ENCODE measurements at regions not wholly inside any gene's neighbourhood (a gene's known extent, or its start where the extent isn't known, plus 50 kb on each side); places are given as distances from the start of the nearest gene placed in this dataset.

DNA sequence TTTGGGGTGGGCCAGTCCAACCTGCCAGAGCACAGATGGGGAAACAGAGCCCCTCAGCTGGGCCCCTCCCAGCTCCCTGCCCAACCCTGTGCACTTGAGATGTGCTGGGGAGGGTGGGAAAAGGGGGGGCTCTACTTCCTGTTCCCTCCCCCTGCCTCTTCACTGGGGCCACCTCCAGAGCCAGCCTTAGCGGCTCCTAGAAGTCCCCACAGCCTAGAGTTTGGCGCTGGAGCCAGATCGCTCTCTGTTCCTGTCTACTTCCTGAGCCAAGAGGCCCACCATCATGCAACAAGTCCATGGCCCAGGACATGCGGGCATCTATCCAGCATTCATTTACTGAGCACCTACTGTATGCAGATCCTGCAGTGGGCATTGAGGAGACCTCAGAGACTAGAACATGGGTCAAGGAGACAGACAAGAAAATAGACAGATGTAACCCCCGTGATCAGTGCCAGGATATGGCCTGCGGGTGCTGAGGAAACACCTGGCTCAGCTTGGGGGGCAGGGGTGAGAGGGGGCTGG lies 144.1 kb downstream of the SYF2 start:
- H3K36me3 ChIP-seq (ENCODE audit: insufficient read depth, low read length): no peaks in the 10 kb centered on the region
- no peak overlapping the region for H3K4me3 ChIP-seq (ENCODE audit: low read depth in 1 of 2, low read length in 2 of 2)
- peaks cover 0 to 4% of the 10 kb centered on the region in 2 donors for H3K27me3 ChIP-seq (ENCODE audit: control insufficient read depth in 1 of 2, insufficient read depth in 2 of 2, low read length in 2 of 2)
- no peaks in the 10 kb centered on the region for H3K4me1 ChIP-seq (ENCODE audit: insufficient read depth, low read length)
- H3K9me3 ChIP-seq (ENCODE audit: low read length): no peaks in the 10 kb centered on the region
- no peak overlapping the region for H3K9ac ChIP-seq (ENCODE audit: low read length)
- no peak overlapping the region for H3K27ac ChIP-seq (ENCODE audit: low read depth, low read length)

- Histone ChIP-seq H3K4me1 (ENCODE audit: insufficient read depth, low read length) (no peaks in the 10 kb centered on the region), H3K27ac (ENCODE audit: low read depth, low read length) (no peak overlapping the region), H3K9ac (ENCODE audit: low read length) (no peak overlapping the region), H3K36me3 (ENCODE audit: insufficient read depth, low read length) (no peaks in the 10 kb centered on the region), H3K9me3 (ENCODE audit: low read length) (no peaks in the 10 kb centered on the region), H3K27me3 (ENCODE audit: control insufficient read depth in 1 of 2, insufficient read depth in 2 of 2, low read length in 2 of 2) (peaks cover 0 to 4% of the 10 kb centered on the region in 2 donors), H3K4me3 (ENCODE audit: low read depth in 1 of 2, low read length in 2 of 2) (no peak overlapping the region)
These were observed 145.7 kb downstream of the SYF2 start for GRCh38 chr1:25086518-25087079.

- Histone ChIP-seq H3K9ac (ENCODE audit: low read length) (no peak overlapping the region), H3K4me1 (ENCODE audit: insufficient read depth, low read length) (no peaks in the 10 kb centered on the region), H3K36me3 (ENCODE audit: insufficient read depth, low read length) (no peaks in the 10 kb centered on the region), H3K9me3 (ENCODE audit: low read length) (no peaks in the 10 kb centered on the region), H3K27ac (ENCODE audit: low read depth, low read length) (no peak overlapping the region), H3K4me3 (ENCODE audit: low read depth in 1 of 2, low read length in 2 of 2) (no peak overlapping the region), H3K27me3 (ENCODE audit: control insufficient read depth in 1 of 2, insufficient read depth in 2 of 2, low read length in 2 of 2) (peaks cover 0 to 4% of the 10 kb centered on the region in 2 donors)
These were observed 147.9 kb downstream of the SYF2 start for GRCh38 chr1:25084407-25084806.

- no peaks in the 10 kb centered on the region for H3K9me3 ChIP-seq (ENCODE audit: low read length)
- no peak overlapping the region for H3K27ac ChIP-seq (ENCODE audit: low read depth, low read length)
- no peaks in the 10 kb centered on the region for H3K36me3 ChIP-seq (ENCODE audit: insufficient read depth, low read length)
- H3K9ac ChIP-seq (ENCODE audit: low read length): no peak overlapping the region
- H3K4me1 ChIP-seq (ENCODE audit: insufficient read depth, low read length): no peaks in the 10 kb centered on the region
- H3K4me3 ChIP-seq (ENCODE audit: low read depth in 1 of 2, low read length in 2 of 2): no peak overlapping the region
- peaks cover 0 to 4% of the 10 kb centered on the region in 2 donors for H3K27me3 ChIP-seq (ENCODE audit: control insufficient read depth in 1 of 2, insufficient read depth in 2 of 2, low read length in 2 of 2)
These were observed 148.6 kb downstream of the SYF2 start for GRCh38 chr1:25083481-25084345.

GRCh38 chr1:25082995-25083394 lies 149.3 kb downstream of the SYF2 start:
- Histone ChIP-seq H3K36me3 (ENCODE audit: insufficient read depth, low read length) (no peaks in the 10 kb centered on the region), H3K27ac (ENCODE audit: low read depth, low read length) (no peak overlapping the region), H3K9ac (ENCODE audit: low read length) (no peak overlapping the region), H3K4me1 (ENCODE audit: insufficient read depth, low read length) (no peaks in the 10 kb centered on the region), H3K9me3 (ENCODE audit: low read length) (no peaks in the 10 kb centered on the region), H3K27me3 (ENCODE audit: control insufficient read depth in 1 of 2, insufficient read depth in 2 of 2, low read length in 2 of 2) (no peaks in the 10 kb centered on the region), H3K4me3 (ENCODE audit: low read depth in 1 of 2, low read length in 2 of 2) (no peak overlapping the region)

DNA sequence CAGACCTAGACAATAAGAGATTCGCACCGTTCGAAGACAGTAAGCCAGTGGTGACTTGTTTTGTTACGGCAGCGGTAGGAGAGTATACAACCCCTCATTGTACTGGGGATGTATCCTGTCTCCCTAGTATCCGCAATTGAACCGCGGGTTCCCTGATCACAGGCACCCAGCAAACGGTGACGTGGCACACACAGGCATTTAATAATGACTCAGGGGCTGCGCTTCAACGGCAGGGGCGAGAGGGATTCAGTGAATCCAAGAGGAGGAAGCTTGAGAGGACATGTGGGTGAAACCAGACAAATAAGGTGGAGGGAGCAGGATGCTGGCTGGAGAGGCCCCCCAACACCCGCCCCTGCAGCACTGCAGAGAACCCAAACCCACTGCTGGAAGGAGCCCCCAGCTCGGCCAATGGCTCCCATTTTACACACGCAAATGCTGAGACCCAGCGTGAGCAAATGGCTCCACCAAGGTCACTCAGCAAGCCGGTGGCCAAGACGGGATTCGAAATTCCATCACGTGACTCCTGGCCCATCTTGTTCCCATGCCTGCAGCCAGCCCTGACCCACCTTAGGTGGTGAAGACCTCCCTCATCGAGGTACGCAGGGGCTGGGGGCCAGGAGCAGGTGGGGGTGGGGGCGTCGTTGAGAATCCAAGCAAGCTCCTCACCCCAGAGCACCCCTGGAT lies 149.9 kb downstream of the SYF2 start:
- H3K36me3 ChIP-seq (ENCODE audit: insufficient read depth, low read length): no peaks in the 10 kb centered on the region
- no peaks in the 10 kb centered on the region for H3K4me1 ChIP-seq (ENCODE audit: insufficient read depth, low read length)
- H3K4me3 ChIP-seq (ENCODE audit: low read depth in 1 of 2, low read length in 2 of 2): no peak overlapping the region
- H3K9ac ChIP-seq (ENCODE audit: low read length): no peak overlapping the region
- H3K27me3 ChIP-seq (ENCODE audit: control insufficient read depth in 1 of 2, insufficient read depth in 2 of 2, low read length in 2 of 2): no peaks in the 10 kb centered on the region
- no peaks in the 10 kb centered on the region for H3K9me3 ChIP-seq (ENCODE audit: low read length)
- no peak overlapping the region for H3K27ac ChIP-seq (ENCODE audit: low read depth, low read length)

- H3K4me3 ChIP-seq (ENCODE audit: low read depth in 1 of 2, low read length in 2 of 2): no peak overlapping the region
These were observed 150.8 kb downstream of the SYF2 start for GRCh38 chr1:25081496-25081895.

GRCh38 chr1:25080294-25081209 lies 150.5 kb upstream of the RUNX3 start:
- H3K27me3 ChIP-seq (ENCODE audit: control insufficient read depth in 1 of 2, insufficient read depth in 2 of 2, low read length in 2 of 2): no peaks in the 10 kb centered on the region
- H3K9ac ChIP-seq (ENCODE audit: low read length): no peak overlapping the region
- no peak overlapping the region for H3K27ac ChIP-seq (ENCODE audit: low read depth, low read length)
- no peak overlapping the region for H3K4me3 ChIP-seq (ENCODE audit: low read depth in 1 of 2, low read length in 2 of 2)
- H3K4me1 ChIP-seq (ENCODE audit: insufficient read depth, low read length): no peaks in the 10 kb centered on the region
- H3K9me3 ChIP-seq (ENCODE audit: low read length): no peaks in the 10 kb centered on the region
- no peaks in the 10 kb centered on the region for H3K36me3 ChIP-seq (ENCODE audit: insufficient read depth, low read length)

More at GRCh38 chr1:25081496-25081895, 150.8 kb downstream of the SYF2 start:
- no peaks in the 10 kb centered on the region for H3K4me1 ChIP-seq (ENCODE audit: insufficient read depth, low read length)
- H3K27ac ChIP-seq (ENCODE audit: low read depth, low read length): no peak overlapping the region
- no peaks in the 10 kb centered on the region for H3K27me3 ChIP-seq (ENCODE audit: control insufficient read depth in 1 of 2, insufficient read depth in 2 of 2, low read length in 2 of 2)
- no peaks in the 10 kb centered on the region for H3K9me3 ChIP-seq (ENCODE audit: low read length)
- no peak overlapping the region for H3K9ac ChIP-seq (ENCODE audit: low read length)
- no peaks in the 10 kb centered on the region for H3K36me3 ChIP-seq (ENCODE audit: insufficient read depth, low read length)

DNA sequence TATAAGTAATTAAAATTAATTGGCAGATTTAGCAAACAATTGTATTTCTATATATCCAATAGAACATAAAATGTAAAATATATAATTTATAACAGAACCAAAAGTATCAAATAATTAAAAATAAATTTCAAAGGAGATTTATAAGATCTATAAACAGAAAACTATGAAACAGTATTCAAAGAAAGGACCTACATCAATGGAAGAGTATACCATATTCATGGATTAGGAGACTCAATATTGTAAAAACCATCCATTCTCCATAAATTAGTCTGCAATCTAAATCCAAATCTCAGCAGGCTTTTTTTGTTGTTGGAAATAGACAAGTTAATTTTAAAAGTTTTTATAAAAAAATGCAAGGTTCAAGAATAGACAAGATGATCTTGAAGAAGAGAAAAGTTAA lies 149.0 kb upstream of the RUNX3 start:
- no peaks in the 10 kb centered on the region for H3K36me3 ChIP-seq (ENCODE audit: insufficient read depth, low read length)
- H3K9ac ChIP-seq (ENCODE audit: low read length): no peak overlapping the region
- no peaks in the 10 kb centered on the region for H3K27me3 ChIP-seq (ENCODE audit: control insufficient read depth in 1 of 2, insufficient read depth in 2 of 2, low read length in 2 of 2)
- no peaks in the 10 kb centered on the region for H3K4me1 ChIP-seq (ENCODE audit: insufficient read depth, low read length)
- H3K27ac ChIP-seq (ENCODE audit: low read depth, low read length): no peak overlapping the region
- H3K4me3 ChIP-seq (ENCODE audit: low read depth in 1 of 2, low read length in 2 of 2): no peak overlapping the region
- no peaks in the 10 kb centered on the region for H3K9me3 ChIP-seq (ENCODE audit: low read length)

DNA sequence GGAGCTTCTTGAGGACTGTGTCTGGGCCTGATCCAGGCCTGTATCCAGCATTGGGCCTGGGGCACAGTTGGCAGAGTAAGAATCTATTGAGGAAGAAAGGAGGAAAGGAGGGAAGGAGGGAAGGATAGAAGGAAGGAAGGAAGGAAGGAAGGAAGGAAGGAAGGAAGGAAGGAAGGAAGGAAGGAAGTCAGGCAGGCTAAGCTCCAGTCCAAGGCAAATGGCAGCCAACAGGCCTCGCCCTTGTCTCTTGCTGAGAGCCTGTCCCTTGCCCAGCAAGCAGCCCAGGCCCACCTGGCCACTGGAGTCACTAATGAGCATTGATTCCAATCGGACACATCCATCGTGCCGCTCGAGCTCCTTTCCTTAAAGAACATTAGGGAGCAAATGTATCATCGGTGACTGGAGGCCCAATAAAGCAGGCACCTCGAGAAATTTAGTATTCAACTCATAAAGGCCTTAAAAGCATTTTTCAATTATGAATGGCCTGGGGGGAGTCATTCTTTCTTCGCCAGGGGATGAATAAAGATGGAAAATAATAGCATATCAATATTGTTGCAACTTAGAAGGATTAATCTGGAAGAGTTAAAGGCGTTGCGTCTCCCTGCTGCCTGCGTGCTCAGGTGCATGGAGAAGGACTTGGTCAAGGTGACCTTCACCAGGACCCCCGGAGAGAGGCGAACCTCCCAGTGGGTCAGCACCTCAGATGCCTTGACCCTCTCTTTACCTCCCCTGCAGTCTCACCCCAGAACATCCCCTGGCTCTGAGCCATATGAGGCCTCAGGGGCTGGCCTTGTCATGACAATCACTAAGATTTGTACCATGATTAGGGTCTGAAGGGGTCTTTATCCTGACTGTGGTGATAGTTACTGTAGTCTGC lies 144.5 kb upstream of the RUNX3 start:
- Histone ChIP-seq H3K36me3 (ENCODE audit: insufficient read depth, low read length) (no peaks in the 10 kb centered on the region), H3K4me3 (ENCODE audit: low read depth in 1 of 2, low read length in 2 of 2) (no peak overlapping the region), H3K9me3 (ENCODE audit: low read length) (no peaks in the 10 kb centered on the region), H3K27ac (ENCODE audit: low read depth, low read length) (no peak overlapping the region), H3K9ac (ENCODE audit: low read length) (no peak overlapping the region), H3K27me3 (ENCODE audit: control insufficient read depth in 1 of 2, insufficient read depth in 2 of 2, low read length in 2 of 2) (no peaks in the 10 kb centered on the region), H3K4me1 (ENCODE audit: insufficient read depth, low read length) (no peaks in the 10 kb centered on the region)
